ENCODE measurements at regions not wholly inside any gene's neighbourhood (a gene's known extent, or its start where the extent isn't known, plus 50 kb on each side); places are given as distances from the start of the nearest gene placed in this dataset.

DNA sequence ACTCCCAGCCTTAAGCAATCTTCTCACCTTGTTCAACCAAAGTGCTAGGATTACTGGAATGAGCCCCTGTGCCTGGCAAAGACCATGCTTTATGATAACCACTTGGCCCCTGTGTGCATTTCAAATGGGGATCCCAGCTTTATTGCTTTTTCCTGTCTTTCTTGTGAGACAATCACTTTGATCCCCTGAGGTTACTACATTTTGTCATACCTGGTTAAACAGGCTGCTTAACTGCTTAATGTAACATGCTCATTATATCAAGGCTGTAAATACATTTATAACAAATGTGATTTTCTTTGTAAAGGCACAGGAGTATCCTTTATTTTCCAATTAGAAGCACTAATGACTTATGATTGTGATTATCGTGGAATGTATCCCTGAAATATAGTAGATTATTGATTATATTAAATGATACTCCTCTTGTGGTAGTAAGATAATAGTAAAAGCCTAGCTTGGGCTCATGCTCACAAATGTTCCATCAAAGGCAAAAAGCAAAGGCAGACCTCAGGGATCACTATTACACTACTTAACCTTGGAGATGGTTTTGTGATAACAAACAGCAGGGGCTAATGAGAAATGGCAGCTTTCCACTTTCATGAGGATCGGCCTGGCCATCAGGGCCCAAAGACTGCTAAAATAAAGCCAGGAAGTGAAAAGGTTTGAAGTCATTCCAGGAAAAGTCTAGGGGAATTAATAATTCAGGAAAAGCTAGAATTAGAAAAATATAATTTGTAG, 290.8 kb upstream of the MDGA2 start:
- TF ChIP-seq CTCF (IDR thresholded peaks at IDR 0.05; ENCODE audit: low read depth, low read length, missing control alignments) = no peak
- no peak for DNase-seq (ENCODE audit: low read depth)
- no peak overlapping the region for H3K4me3 ChIP-seq (ENCODE audit: low read depth, low read length)
- in situ Hi-C loops (cut with HindIII; ENCODE audit: low sequenced_read_pairs) = no loop called here

DNA sequence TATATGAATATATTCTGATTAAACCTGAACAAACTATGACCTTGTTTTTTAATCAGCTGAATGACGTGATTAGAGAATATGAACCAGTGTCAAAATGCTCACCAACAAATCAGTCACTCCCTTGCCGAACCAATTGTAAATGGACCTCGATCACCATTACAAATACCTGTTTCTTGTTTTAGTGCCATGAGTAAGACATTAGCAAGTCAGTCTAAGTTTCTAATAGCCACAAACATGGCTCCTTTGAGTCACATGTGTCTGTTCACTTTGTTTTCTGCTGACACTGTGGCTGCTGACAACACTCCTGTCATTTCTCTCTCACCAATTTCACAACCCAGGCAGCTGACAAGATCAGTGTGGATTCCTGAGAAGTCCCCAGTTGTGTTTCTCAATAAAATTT, 286.2 kb upstream of the MDGA2 start:
- no peak overlapping the region for H3K4me3 ChIP-seq (ENCODE audit: low read depth, low read length)
- no peak for TF ChIP-seq CTCF (IDR thresholded peaks at IDR 0.05; ENCODE audit: low read depth, low read length, missing control alignments)
- in situ Hi-C loops (cut with HindIII; ENCODE audit: low sequenced_read_pairs) = no loop called here
- no peak for DNase-seq (ENCODE audit: low read depth)

GRCh38 chr14:47959740-47960139, 284.3 kb upstream of the MDGA2 start:
- DNase-seq (ENCODE audit: low read depth) = no peak
- TF ChIP-seq CTCF (IDR thresholded peaks at IDR 0.05; ENCODE audit: low read depth, low read length, missing control alignments) = no peak
- no peak overlapping the region for H3K4me3 ChIP-seq (ENCODE audit: low read depth, low read length)
- in situ Hi-C loops (cut with HindIII; ENCODE audit: low sequenced_read_pairs) = no loop called here

DNA sequence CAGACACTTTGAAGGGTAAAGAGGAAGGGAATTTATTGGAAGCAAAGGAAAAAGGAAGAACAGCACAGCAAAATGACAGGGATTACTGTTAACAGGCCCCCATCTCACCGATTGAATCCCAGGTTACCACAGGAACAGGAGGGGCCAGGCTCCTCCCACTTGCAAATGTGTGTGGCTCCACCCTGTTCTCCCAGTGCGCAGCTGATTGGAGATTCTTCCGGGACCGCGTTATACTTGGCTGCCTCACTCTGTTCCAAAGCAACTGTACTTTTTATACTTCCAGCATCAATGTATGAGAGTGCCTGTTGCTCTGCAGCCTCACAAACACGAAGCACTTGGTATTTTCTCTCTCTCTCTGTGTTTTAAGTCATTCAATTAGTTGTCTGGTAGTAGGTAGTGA, 273.6 kb upstream of the MDGA2 start:
- DNase-seq (ENCODE audit: low read depth) = no peak
- no peak for TF ChIP-seq CTCF (IDR thresholded peaks at IDR 0.05; ENCODE audit: low read depth, low read length, missing control alignments)
- H3K4me3 ChIP-seq (ENCODE audit: low read depth, low read length) = no peak overlapping the region
- in situ Hi-C loops (cut with HindIII; ENCODE audit: low sequenced_read_pairs) = no loop called here

DNA sequence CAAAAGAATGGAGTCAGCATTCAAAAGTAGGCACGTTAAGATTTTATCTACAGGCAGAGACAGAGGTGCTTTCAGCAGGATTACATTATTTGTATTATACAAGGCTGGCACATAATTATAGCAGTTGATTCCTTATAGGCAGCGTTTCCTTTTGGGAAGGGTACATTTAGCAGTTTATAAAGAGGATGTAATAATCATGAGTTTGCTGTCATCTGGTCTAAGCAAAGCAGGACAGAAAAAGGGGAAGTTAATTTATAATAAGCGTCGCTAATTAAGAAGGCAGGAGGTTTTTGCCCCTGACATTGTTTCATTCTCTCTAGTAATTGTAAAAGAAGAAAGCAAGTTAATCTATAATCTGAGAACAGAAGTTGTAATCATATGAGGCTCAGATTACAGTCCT, 259.9 kb upstream of the MDGA2 start:
- TF ChIP-seq CTCF (IDR thresholded peaks at IDR 0.05; ENCODE audit: low read depth, low read length, missing control alignments) = no peak
- DNase-seq (ENCODE audit: low read depth) = no peak
- in situ Hi-C loops (cut with HindIII; ENCODE audit: low sequenced_read_pairs) = no loop called here
- H3K4me3 ChIP-seq (ENCODE audit: low read depth, low read length) = no peak overlapping the region

GRCh38 chr14:47929334-47929733, 253.9 kb upstream of the MDGA2 start:
- no peak for TF ChIP-seq CTCF (IDR thresholded peaks at IDR 0.05; ENCODE audit: low read depth, low read length, missing control alignments)
- in situ Hi-C loops (cut with HindIII; ENCODE audit: low sequenced_read_pairs) = no loop called here
- DNase-seq (ENCODE audit: low read depth) = no peak
- no peak overlapping the region for H3K4me3 ChIP-seq (ENCODE audit: low read depth, low read length)

All from astrocyte of the cerebellum (primary cell).